Natural killer cell treated with Interleukin-12 subunit alpha and Interleukin-12 subunit beta and Interleukin-15 and Interleukin-18, amount 100 ng/mL, for 72 hours (primary cell): ENCODE measurements at regions not wholly inside any gene's neighbourhood (a gene's known extent, or its start where the extent isn't known, plus 50 kb on each side); places are given as distances from the start of the nearest gene placed in this dataset.

Experiments used
- ATAC-seq, 2 donors: fragments of 150-1000 bp; cut with Tn5 transposase in 1 of 2; sonication (Bioruptor Pico), chemical (Tn5 transposase) in 1 of 2; 2 replicates each; pipeline ENCODE4 v1.10.0; 2021
- DNase-seq: peaks from one replicate; pipeline ENCODE4 v3.0.0; 2022; ENCODE audit warnings: low spot score
- H3K27ac Mint-ChIP-seq, 2 donors: 1 replicate in 1 of 2; 2 replicates in 1 of 2; pipeline ENCODE4 v1.8.0; 2022; ENCODE audit warnings: mixed read lengths in 2 of 2, mild to moderate bottlenecking in 1 of 2, moderate library complexity in 1 of 2
- H3K27me3 Mint-ChIP-seq, 2 donors: 1 replicate in 1 of 2; 2 replicates in 1 of 2; pipeline ENCODE4 v1.8.0; 2022; ENCODE audit warnings: mixed read lengths in 2 of 2
- H3K36me3 Mint-ChIP-seq: one replicate; pipeline ENCODE4 v1.8.0; 2022; ENCODE audit warnings: mixed read lengths
- H3K4me1 Mint-ChIP-seq, 2 donors: 1 replicate in 1 of 2; 2 replicates in 1 of 2; pipeline ENCODE4 v1.8.0; 2022; ENCODE audit warnings: low read depth in 2 of 2, mixed read lengths in 2 of 2, mild to moderate bottlenecking in 1 of 2
- H3K4me3 Mint-ChIP-seq: one replicate; pipeline ENCODE4 v1.8.0; 2022; ENCODE audit warnings: mixed read lengths
- H3K9me3 Mint-ChIP-seq: 2 replicates; pipeline ENCODE4 v1.8.0; 2022; ENCODE audit warnings: mixed read lengths

DNA sequence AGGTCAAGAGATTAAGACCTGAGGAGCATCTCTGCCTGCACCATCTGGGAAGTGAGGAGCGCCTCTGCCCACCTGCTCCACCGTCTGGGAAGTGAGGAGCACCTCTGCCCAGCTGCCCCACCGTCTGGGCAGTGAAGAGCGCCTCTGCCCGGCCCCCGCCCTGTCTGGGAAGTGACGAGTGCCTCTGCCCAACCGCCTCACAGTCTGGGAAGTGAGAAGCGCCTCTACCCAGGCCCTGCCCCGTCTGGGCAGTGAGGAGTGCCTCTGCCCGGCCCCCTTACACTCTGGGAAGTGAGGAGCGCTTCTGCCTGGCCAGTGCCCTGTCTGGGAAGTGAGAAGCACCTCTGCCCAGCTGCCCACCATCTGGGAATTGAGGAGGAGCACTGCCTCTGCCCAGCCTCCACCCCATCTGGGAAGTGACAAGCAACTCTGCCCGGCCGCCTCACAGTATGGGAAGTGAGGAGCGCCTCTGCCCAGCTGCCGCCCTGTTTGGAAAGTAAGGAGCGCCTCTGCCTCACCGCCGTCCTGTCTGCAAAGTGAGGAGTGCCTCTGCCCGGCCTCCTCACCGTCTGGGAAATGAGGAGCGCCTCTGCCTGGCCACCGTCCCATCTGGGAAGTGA is 270.4 kb upstream of the NRSN1 start:
- no peak overlapping the region for H3K4me3 Mint-ChIP-seq
- peaks cover 16% of the 10 kb centered on the region for H3K9me3 Mint-ChIP-seq
- no peaks in the 10 kb centered on the region for H3K27me3 Mint-ChIP-seq
- H3K27ac Mint-ChIP-seq, result no peak overlapping the region
- ATAC-seq, result no peak
- DNase-seq, result no peak
- H3K4me1 Mint-ChIP-seq, result no peaks in the 10 kb centered on the region
- H3K36me3 Mint-ChIP-seq, result peaks cover 7% of the 10 kb centered on the region

DNA sequence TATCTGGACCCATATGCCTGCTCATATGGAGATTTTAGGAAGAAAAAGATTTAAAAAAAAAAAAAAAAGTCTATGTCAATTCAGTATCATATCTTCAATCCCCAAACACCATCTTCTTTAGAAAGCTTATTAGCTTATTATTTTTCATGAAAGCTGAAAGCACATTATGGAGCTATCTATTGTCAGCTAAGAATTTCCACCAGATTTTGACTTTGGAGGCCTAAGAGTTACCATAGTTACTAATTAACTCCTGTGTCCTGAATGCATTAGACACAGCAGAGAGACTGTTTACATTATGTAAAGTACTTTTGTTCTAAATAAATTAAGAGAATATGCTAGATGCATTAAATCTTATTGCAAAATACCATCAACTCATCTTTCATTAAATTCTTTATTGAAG is 255.5 kb upstream of the NRSN1 start:
- DNase-seq (no peak), ATAC-seq (no peak)
- Mint-ChIP-seq H3K9me3 (peaks cover 8% of the 10 kb centered on the region), H3K27ac (no peak overlapping the region), H3K4me1 (no peaks in the 10 kb centered on the region), H3K36me3 (no peaks in the 10 kb centered on the region), H3K4me3 (no peak overlapping the region), H3K27me3 (no peaks in the 10 kb centered on the region)

DNA sequence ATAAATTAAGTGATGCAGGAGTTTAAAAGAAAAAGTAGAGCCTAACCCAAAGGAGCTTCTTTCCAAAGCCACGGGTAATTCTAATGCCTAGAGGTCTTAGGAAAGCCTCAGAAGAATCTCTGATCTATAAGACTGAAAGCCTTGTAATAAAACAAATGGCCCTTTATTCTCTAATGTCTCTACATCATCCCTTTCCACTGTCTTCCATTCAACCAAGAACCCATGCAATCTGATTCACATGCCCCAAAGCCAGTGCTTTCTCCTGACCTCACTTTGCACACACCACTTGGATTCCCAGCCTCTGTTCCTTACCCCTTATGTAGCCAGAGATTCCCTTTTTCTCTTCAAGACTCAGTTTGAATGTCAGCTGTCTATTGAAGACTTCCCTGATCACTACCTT is 252.9 kb upstream of the NRSN1 start:
- no peaks in the 10 kb centered on the region for H3K27me3 Mint-ChIP-seq
- no peaks in the 10 kb centered on the region for H3K4me1 Mint-ChIP-seq
- H3K36me3 Mint-ChIP-seq, result no peaks in the 10 kb centered on the region
- H3K27ac Mint-ChIP-seq, result no peak overlapping the region
- no peaks in the 10 kb centered on the region for H3K9me3 Mint-ChIP-seq
- H3K4me3 Mint-ChIP-seq, result no peak overlapping the region
- ATAC-seq, result no peak
- DNase-seq, result no peak

DNA sequence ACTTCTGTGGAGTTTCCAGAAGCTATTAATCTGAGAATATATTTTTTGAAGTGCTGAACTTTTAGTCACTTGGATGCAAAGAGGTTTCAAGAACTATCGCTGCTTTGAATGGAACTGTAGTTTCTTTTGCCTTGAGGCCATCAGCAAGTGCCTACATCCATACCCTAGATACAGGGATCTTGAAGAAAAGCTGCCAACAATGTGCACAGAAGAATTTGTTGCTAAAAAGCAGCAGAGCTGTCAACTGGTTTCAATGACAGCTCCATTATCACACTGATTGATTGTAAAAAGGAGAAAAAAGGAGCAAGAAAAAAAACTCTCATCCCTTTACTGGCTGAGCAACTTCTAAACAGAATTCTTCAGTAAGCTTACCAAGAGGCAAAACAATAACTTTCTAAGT is 251.0 kb upstream of the NRSN1 start:
- H3K27me3 Mint-ChIP-seq, result no peaks in the 10 kb centered on the region
- DNase-seq (no peak), ATAC-seq (no peak)
- no peaks in the 10 kb centered on the region for H3K36me3 Mint-ChIP-seq
- no peaks in the 10 kb centered on the region for H3K4me1 Mint-ChIP-seq
- H3K9me3 Mint-ChIP-seq, result no peaks in the 10 kb centered on the region
- H3K27ac Mint-ChIP-seq, result no peak overlapping the region
- H3K4me3 Mint-ChIP-seq, result no peak overlapping the region

DNA sequence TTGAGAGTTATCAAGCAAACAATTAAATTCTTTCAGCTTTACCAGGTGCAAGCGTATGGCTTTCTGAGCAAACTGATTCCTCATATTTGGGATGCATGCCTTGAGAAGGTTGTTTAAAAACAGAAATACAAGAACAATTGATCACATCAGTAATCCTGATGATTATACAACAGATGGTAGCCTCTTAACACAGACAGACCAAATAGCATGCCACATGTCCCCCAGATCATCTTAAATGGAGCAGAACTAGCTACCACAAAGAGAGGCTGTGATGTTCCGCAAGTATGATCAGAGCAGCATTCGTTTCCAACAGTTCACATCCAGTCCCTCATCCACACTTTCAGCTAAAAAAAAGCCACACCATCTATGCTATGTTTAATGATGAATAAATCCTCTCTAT is 246.2 kb upstream of the NRSN1 start:
- H3K4me1 Mint-ChIP-seq, result no peaks in the 10 kb centered on the region
- H3K4me3 Mint-ChIP-seq, result no peak overlapping the region
- ATAC-seq (no peak), DNase-seq (no peak)
- H3K27me3 Mint-ChIP-seq, result no peaks in the 10 kb centered on the region
- no peaks in the 10 kb centered on the region for H3K36me3 Mint-ChIP-seq
- H3K27ac Mint-ChIP-seq, result no peak overlapping the region
- H3K9me3 Mint-ChIP-seq, result peaks cover 7% of the 10 kb centered on the region

GRCh38 chr6:23890543-23891227 is 235.3 kb upstream of the NRSN1 start:
- Mint-ChIP-seq H3K9me3 (peaks cover 10% of the 10 kb centered on the region), H3K4me3 (no peak overlapping the region), H3K27ac (no peak overlapping the region), H3K4me1 (no peaks in the 10 kb centered on the region), H3K27me3 (no peaks in the 10 kb centered on the region), H3K36me3 (no peaks in the 10 kb centered on the region)
- ATAC-seq (no peak), DNase-seq (no peak)

- no peak overlapping the region for H3K4me3 Mint-ChIP-seq
- H3K9me3 Mint-ChIP-seq, result peaks cover 16% of the 10 kb centered on the region
- H3K36me3 Mint-ChIP-seq, result no peaks in the 10 kb centered on the region
- H3K27ac Mint-ChIP-seq, result no peak overlapping the region
- no peaks in the 10 kb centered on the region for H3K27me3 Mint-ChIP-seq
- ATAC-seq, result no peak
- H3K4me1 Mint-ChIP-seq, result no peaks in the 10 kb centered on the region
- no peak for DNase-seq
Observed at GRCh38 chr6:23905133-23905815, 220.7 kb upstream of the NRSN1 start.

DNA sequence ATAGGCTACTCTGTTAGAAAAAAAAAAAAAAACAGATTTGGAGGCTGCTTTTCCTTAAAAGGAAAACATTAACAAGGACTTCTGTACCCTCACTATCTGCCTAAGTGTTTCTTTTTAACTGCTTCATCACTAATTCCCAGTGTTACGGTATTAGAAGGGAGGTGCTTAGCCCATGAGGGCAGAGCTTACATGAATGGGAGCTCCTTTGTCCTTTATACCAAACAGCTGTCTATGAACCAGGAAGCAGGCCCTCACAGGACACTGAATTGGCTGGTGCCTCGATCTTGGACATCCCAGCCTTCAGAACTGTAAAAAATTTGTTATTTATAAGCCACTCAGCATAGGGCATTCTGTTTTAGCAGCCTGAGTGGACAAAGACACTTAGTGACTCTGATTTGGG is 215.6 kb upstream of the NRSN1 start:
- H3K4me1 Mint-ChIP-seq, result no peaks in the 10 kb centered on the region

DNA sequence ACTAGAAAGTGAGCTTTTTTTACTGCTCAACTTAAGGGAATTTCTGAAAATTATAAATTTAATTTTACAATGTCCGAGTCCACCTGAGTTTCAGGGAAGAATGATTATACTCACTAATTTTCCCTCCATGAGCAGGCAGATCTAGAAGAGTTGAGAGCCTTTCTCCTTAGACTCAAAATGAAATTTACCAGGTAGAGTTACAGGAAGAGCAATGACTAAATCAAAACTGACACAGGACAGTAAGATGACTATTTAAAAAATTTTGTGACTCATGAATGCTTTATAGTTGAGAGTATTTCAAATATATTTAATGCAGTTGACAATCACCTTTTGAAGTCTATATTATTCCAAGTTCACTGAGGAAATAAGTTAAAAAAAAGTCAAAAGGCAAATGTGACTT is 198.1 kb upstream of the NRSN1 start:
- H3K9me3 Mint-ChIP-seq, result peaks cover 10% of the 10 kb centered on the region
- no peaks in the 10 kb centered on the region for H3K27me3 Mint-ChIP-seq
- no peak for DNase-seq
- no peaks in the 10 kb centered on the region for H3K4me1 Mint-ChIP-seq
- no peak overlapping the region for H3K4me3 Mint-ChIP-seq
- H3K36me3 Mint-ChIP-seq, result no peaks in the 10 kb centered on the region
- no peak overlapping the region for H3K27ac Mint-ChIP-seq
- ATAC-seq, result no peak

More for the DNA sequence above, 215.6 kb upstream of the NRSN1 start:
- H3K27me3 Mint-ChIP-seq, result no peaks in the 10 kb centered on the region
- DNase-seq (no peak), ATAC-seq (no peak)
- H3K36me3 Mint-ChIP-seq, result no peaks in the 10 kb centered on the region
- H3K4me3 Mint-ChIP-seq, result no peak overlapping the region
- no peak overlapping the region for H3K27ac Mint-ChIP-seq
- H3K9me3 Mint-ChIP-seq, result peaks cover 8% of the 10 kb centered on the region

DNA sequence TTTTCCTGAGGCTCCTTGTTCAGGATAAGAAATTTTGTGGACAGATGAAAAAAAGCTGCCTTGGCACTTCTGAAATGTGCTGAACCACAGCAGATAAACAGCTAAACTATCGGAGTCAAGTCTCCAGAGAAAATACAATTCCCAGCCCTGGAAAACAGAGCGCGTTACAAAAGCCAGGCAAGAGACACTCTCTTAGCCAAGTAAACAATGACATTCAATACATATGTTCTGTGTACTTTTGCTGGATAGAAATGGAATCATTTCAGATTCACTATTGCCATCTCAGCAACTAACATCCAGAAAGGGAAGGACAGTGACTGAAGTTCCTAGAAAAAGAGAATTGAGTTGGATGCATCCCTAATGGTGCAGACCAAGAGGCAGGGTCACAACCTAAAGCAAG is 196.8 kb upstream of the NRSN1 start:
- no peak for ATAC-seq
- Mint-ChIP-seq H3K4me3 (no peak overlapping the region), H3K27ac (no peak overlapping the region), H3K9me3 (peaks cover 10% of the 10 kb centered on the region), H3K4me1 (no peaks in the 10 kb centered on the region), H3K27me3 (no peaks in the 10 kb centered on the region), H3K36me3 (no peaks in the 10 kb centered on the region)
- no peak for DNase-seq

DNA sequence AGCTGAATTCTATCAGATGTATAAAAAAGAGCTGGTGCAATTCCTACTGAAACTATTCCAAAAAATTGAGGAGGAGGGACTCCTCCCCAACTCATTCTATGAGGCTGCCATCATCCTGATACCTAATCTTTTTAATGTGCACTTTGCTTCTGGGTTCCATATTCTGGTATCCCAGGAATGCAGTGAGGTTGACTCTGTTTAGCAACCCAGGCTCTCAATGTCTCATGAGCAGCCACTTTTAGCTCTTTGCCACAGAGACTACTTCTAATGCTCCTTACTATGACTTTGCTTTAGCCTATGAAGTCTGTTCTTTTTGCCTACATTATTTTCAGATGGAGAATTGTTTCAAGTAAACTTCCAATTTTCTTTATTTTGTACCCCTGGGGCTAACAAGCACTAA is 185.5 kb upstream of the NRSN1 start:
- no peak for DNase-seq
- ATAC-seq, result no peak
- H3K27ac Mint-ChIP-seq, result no peak overlapping the region
- peaks cover 18% of the 10 kb centered on the region for H3K9me3 Mint-ChIP-seq
- no peaks in the 10 kb centered on the region for H3K4me1 Mint-ChIP-seq
- no peaks in the 10 kb centered on the region for H3K36me3 Mint-ChIP-seq
- H3K4me3 Mint-ChIP-seq, result no peak overlapping the region
- no peaks in the 10 kb centered on the region for H3K27me3 Mint-ChIP-seq

DNA sequence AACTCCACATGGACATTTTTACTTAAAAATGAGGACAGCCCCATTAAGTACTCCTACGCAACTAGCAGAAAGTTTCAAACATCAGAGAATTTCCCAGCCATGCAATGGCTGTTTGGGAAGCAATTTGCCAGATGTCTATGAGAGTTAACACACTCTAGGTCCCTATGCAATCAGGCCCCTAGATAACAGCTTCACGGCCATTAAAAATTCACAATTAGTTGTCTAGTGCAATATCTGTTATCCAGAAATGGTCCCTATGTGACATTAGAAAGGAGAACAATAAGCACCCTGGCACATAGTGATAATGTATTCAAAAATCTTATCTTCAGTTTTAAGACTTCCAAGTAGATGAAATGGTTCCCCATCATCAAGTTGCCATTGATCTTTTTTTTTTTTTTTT is 174.3 kb upstream of the NRSN1 start:
- no peaks in the 10 kb centered on the region for H3K27me3 Mint-ChIP-seq
- no peaks in the 10 kb centered on the region for H3K36me3 Mint-ChIP-seq
- no peak overlapping the region for H3K27ac Mint-ChIP-seq

GRCh38 chr6:23952245-23952644 is 173.8 kb upstream of the NRSN1 start:
- Mint-ChIP-seq H3K36me3 (no peaks in the 10 kb centered on the region), H3K27me3 (no peaks in the 10 kb centered on the region), H3K4me3 (no peak overlapping the region), H3K27ac (no peak overlapping the region), H3K4me1 (no peaks in the 10 kb centered on the region), H3K9me3 (peaks cover 7% of the 10 kb centered on the region)
- DNase-seq (no peak), ATAC-seq (no peak)

More for the DNA sequence above, 174.3 kb upstream of the NRSN1 start:
- DNase-seq, result no peak
- no peaks in the 10 kb centered on the region for H3K4me1 Mint-ChIP-seq
- H3K4me3 Mint-ChIP-seq, result no peak overlapping the region
- ATAC-seq, result no peak
- peaks cover 7% of the 10 kb centered on the region for H3K9me3 Mint-ChIP-seq

GRCh38 chr6:23953976-23954375 is 172.0 kb upstream of the NRSN1 start:
- peaks cover 8% of the 10 kb centered on the region for H3K9me3 Mint-ChIP-seq
- no peaks in the 10 kb centered on the region for H3K36me3 Mint-ChIP-seq
- H3K27ac Mint-ChIP-seq, result no peak overlapping the region
- no peaks in the 10 kb centered on the region for H3K27me3 Mint-ChIP-seq
- DNase-seq (no peak), ATAC-seq (no peak)
- no peaks in the 10 kb centered on the region for H3K4me1 Mint-ChIP-seq
- H3K4me3 Mint-ChIP-seq, result no peak overlapping the region
